ENCODE measurements at regions not wholly inside any gene's neighbourhood (a gene's known extent, or its start where the extent isn't known, plus 50 kb on each side); places are given as distances from the start of the nearest gene placed in this dataset.
"Not testable (repeated sequence)": the region's sequence is repeated elsewhere in the genome, so short reads cannot be mapped to it uniquely, and the experiment has no call there.

GRCh38 chr3:152197451-152197850 is 71.3 kb upstream of the MBNL1 start:
- DNase-seq = no peak

GRCh38 chr3:152197937-152198336 is 70.8 kb upstream of the MBNL1 start:
- peak; percentile 5 to 56 for DNase-seq

DNA sequence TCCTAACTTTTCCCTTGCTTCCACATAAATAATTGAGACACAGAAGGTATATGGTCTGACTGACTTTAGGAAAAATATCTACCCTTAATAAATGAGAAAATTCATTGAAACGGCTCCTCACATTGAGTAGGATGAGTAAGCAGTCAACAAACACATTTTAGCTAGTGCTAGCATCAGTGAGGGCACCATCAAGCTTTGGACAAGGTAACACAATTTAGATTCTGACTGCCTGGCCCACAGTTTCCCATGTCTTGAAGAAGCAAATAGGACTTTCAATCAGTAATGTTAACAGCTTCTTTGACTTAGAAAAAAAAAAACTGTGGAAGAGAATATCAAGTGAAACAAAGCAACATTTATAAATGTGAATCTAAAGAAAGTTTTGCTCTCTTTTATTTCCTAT is 70.1 kb upstream of the MBNL1 start:
- DNase-seq = no peak

GRCh38 chr3:152199102-152199840 is 69.5 kb upstream of the MBNL1 start:
- DNase-seq = peak; percentile 7 to 65

- DNase-seq = peak in 1 of 2 donors; percentile 54
These were observed 68.0 kb upstream of the MBNL1 start for GRCh38 chr3:152200476-152201420.

GRCh38 chr3:152202976-152203626 is 65.6 kb upstream of the MBNL1 start:
- no peak for DNase-seq

DNA sequence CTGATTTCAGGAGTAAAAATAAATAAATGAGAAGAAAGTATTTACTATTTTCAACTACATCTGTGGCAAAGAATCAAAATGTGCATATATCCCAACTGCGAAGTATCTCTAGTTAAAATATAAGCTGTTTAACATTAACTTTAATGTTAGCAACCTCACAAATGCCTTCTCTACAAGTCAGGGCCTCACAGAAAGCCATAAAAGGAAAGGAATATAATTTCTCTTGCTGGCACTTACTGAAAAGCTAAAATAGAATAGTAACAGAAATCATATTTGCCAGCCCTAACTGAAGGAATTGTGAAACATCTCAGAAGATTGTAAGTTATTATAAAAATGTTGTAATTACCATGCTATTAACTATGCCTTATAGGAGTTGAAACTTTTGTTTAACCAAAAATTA is 65.1 kb upstream of the MBNL1 start:
- DNase-seq = no peak

- DNase-seq = no peak
These were observed 64.5 kb upstream of the MBNL1 start for GRCh38 chr3:152204218-152204617.

- DNase-seq = peak; percentile 15 to 67
These were observed 63.6 kb upstream of the MBNL1 start for GRCh38 chr3:152205097-152205593.

- no peak for DNase-seq
These were observed 62.4 kb upstream of the MBNL1 start for GRCh38 chr3:152206243-152206760.

- DNase-seq = no peak
These were observed 60.3 kb upstream of the MBNL1 start for GRCh38 chr3:152208439-152208838.

DNA sequence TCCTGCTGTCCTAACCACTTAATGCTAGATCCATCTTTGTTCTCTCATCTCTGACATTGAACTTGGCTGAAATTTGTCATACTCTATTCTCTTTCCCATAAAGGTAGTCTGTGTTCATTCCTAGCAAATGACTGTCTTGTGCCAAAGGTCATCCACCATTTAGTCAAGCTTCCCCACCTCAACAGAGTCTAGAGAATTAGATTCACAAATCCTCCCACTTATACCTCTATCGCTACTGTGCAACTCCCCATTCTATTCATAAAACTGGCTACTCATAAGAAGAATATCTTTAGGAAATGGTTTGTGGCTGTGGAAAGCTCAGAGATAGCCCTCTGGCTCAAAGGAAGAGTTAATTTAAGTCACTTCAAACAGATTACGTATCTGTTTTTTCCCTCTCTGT is 59.7 kb upstream of the MBNL1 start:
- no peak for DNase-seq

- DNase-seq = no peak
These were observed 59.0 kb upstream of the MBNL1 start for GRCh38 chr3:152209776-152210175.

DNA sequence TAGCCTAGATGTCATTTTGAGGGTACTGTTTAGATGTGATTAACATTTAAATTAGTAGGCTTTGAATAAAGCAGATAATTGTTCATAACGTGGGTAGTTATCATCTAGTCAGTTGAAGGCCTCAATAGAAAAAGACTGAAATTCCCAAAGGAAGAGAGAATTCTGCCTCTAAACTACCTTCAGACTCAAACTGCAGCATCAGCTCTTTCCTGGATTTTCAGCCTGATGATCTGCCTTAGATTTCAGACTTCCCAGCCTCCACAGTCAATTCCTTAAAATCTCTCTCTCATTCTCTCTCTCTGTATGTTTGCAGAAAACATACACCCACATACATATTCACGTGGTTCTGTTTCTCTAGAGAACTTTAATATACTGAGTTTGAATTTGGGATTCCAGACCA is 58.0 kb upstream of the MBNL1 start:
- DNase-seq = no peak

DNA sequence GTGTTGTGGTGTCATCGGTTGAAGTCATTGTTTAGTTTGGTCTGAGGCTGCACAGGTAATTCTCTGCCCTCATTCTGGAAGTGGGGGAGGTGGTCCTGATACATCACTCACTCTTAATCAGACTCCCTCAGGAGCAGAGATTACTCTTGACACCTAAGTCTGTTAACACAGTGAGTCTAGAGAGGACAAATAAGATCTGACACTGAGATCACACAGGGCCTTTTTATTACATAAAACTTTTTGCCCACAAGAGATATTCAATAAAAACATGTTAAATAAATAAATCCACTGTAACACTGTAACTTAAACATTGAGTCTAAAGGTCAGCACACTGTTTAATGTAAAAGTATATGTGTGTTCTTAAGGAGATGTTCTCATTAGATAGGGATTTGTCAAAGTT is 57.1 kb upstream of the MBNL1 start:
- no peak for DNase-seq

GRCh38 chr3:152213203-152213602 is 55.5 kb upstream of the MBNL1 start:
- DNase-seq = no peak

- no peak for DNase-seq
These were observed 54.8 kb upstream of the MBNL1 start for GRCh38 chr3:152213938-152214337.

DNA sequence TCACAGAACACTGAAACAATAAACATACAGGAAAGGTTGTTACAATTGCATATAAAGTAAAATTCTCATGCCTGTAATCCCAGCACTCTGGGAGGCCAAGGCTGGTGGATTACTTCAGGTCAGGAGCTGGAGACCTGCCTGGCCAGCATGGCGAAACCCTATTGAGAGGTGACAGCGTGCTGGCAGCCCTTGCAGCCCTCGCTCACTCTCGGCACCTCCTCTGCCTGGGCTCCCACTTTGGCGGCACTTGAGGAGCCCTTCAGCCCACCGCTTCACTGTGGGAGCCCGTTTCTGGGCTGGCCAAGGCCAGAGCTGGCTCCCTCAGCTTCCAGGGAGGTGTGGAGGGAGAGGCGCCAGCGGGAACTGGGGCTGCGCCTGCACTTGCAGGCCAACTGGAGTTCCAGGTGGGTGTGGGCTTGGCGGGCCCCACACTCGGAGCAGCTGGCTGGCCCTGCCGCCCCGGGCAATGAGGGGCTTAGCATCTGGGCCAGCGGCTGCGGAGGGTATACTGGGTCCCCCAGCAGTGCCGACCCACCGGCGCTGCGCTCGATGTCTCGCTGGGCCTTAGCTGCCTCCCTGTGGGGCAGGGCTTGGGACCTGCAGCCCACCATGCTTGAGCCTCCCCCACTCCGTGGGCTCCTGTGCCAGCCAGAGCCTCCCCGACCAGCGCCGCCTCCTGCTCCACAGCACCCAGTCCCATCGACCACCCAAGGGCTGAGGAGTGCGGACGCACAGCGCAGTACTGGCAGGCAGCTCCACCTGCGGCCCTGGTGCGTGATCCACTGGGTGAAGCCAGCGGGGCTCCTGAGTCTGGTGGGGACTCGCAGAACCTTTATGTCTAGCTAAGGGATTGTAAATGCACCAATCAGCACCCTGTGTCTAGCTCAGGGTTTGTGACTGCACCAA is 51.5 kb upstream of the MBNL1 start:
- not testable (repeated sequence) for DNase-seq

DNA sequence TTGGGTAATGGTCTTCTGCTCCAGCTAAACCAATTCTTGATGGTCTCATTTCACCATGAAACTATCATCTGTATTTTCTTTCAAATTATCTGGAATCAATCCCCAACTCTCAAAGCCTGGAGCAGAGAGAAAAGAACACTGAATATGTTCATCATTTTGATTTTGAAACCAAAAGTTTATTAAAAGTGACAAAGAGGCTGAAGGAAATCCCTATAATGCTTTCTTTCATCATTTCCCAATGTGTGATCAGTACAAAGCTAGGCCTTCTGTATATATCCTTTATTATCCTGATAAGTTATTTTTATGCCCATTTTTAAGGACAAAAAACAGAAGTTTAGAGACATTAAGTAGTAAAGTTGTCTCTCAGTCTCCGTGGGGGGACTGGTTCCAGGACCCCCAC is 50.1 kb upstream of the MBNL1 start:
- DNase-seq = no peak

All from CD4-positive, alpha-beta T cell treated with Interferon alpha-2 for 1 hour (primary cell).